HEK293T (cell line): ENCODE measurements at regions not wholly inside any gene's neighbourhood (a gene's known extent, or its start where the extent isn't known, plus 50 kb on each side); places are given as distances from the start of the nearest gene placed in this dataset.

Source experiments
- CTCF ChIA-PET: fragments of 350-600 bp; formaldehyde crosslinking; extraction: SDS; loops from one replicate; lab custom pipeline; 2021; ENCODE audit warnings: antibody characterized with exemption, inconsistent platforms; lab: Yijun Ruan, JAX
- POLR2A ChIA-PET: fragments of 350-600 bp; formaldehyde crosslinking; extraction: SDS; loops from one replicate; lab custom pipeline; 2020; ENCODE audit warnings: antibody characterized with exemption, inconsistent platforms; lab: Yijun Ruan, JAX
- DNase-seq: peaks from one replicate; pipeline ENCODE4 v3.0.0; 2012; ENCODE audit warnings: mixed read lengths; ENCODE audit errors: extremely low spot score
- ARNT ChIP-seq: fragments of 450-650 bp; IDR thresholded peaks from 2 replicates; pipeline ENCODE4 v1.6.1; 2017; ENCODE audit warnings: mild to moderate bottlenecking
- BHLHE40 ChIP-seq: fragments of 450-650 bp; IDR thresholded peaks from 2 replicates; pipeline ENCODE4 v1.6.1; 2016; ENCODE audit warnings: mild to moderate bottlenecking, moderate library complexity, borderline replicate concordance
- CTBP1 ChIP-seq: fragments of 450-650 bp; IDR thresholded peaks from 2 replicates; pipeline ENCODE4 v1.6.1; 2016; ENCODE audit warnings: borderline replicate concordance
- ELF4 ChIP-seq: fragments of 450-650 bp; IDR thresholded peaks from 2 replicates; pipeline ENCODE4 v1.6.1; 2017; ENCODE audit warnings: antibody characterized with exemption
- FOXA1 ChIP-seq: fragments of 450-650 bp; IDR thresholded peaks from 2 replicates; pipeline ENCODE4 v1.6.1; 2016; ENCODE audit warnings: mild to moderate bottlenecking
- FOXK2 ChIP-seq: fragments of 450-650 bp; IDR thresholded peaks from 2 replicates; pipeline ENCODE4 v1.6.1; 2016; ENCODE audit warnings: mild to moderate bottlenecking
- FOXM1 ChIP-seq: fragments of 450-650 bp; IDR thresholded peaks from 2 replicates; pipeline ENCODE4 v1.6.1; 2017; ENCODE audit warnings: mild to moderate bottlenecking, borderline replicate concordance
- HDGF ChIP-seq: fragments of 450-650 bp; IDR thresholded peaks from 2 replicates; pipeline ENCODE4 v1.6.1; 2017; ENCODE audit warnings: antibody characterized with exemption, borderline replicate concordance
- L3MBTL2 ChIP-seq: fragments of 450-650 bp; conservative IDR thresholded peaks from 2 replicates; pipeline ENCODE4 v1.6.1; 2016; ENCODE audit warnings: mild to moderate bottlenecking
- LEF1 ChIP-seq: fragments of 450-650 bp; IDR thresholded peaks from 2 replicates; pipeline ENCODE4 v1.6.1; 2017; ENCODE audit warnings: mild to moderate bottlenecking, borderline replicate concordance
- NFRKB ChIP-seq: fragments of 450-650 bp; IDR thresholded peaks from 2 replicates; pipeline ENCODE4 v1.6.1; 2016; ENCODE audit warnings: mild to moderate bottlenecking, moderate library complexity
- SP1 ChIP-seq: fragments of 450-650 bp; IDR thresholded peaks from 2 replicates; pipeline ENCODE4 v1.6.1; 2017
- SUZ12 ChIP-seq: fragments of 450-650 bp; IDR thresholded peaks from 2 replicates; pipeline ENCODE4 v1.6.1; 2016; ENCODE audit warnings: mild to moderate bottlenecking
- TARDBP ChIP-seq: fragments of 450-650 bp; IDR thresholded peaks from 2 replicates; pipeline ENCODE4 v1.6.1; 2016
- ZNF384 ChIP-seq: fragments of 450-650 bp; IDR thresholded peaks from 2 replicates; pipeline ENCODE4 v1.6.1; 2016
- TF ChIP-seq, protein P1 (sequence below): fragments of 450-650 bp; IDR thresholded peaks from 2 replicates; pipeline ENCODE4 v1.6.1; 2016

DNA sequence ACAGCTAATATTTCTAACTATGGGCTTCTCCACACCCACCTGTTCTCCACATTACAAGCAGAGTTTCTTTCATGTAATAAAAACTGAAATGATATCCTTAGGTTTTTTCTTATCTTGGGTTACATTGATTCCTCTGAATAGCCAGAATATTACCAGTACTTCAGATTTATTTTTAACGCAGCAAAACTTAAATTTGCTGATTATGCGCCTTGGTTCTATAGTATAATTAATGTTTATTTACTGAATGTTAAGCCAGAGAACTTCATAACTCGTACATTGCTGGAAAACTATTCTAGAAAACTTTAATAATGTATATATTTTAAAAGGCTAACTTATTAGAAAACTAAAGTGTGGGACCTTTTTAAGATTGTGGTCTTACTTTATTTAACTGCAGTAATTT lies 577.2 kb downstream of the PRKD1 start:
- DNase-seq: no peak
- POLR2A ChIA-PET: no interaction called here
- CTCF ChIA-PET: no interaction called here
- no peak for TF ChIP-seq FOXM1
- no peak for TF ChIP-seq HDGF
- no peak for TF ChIP-seq FOXK2
- TF ChIP-seq, protein P1, sequence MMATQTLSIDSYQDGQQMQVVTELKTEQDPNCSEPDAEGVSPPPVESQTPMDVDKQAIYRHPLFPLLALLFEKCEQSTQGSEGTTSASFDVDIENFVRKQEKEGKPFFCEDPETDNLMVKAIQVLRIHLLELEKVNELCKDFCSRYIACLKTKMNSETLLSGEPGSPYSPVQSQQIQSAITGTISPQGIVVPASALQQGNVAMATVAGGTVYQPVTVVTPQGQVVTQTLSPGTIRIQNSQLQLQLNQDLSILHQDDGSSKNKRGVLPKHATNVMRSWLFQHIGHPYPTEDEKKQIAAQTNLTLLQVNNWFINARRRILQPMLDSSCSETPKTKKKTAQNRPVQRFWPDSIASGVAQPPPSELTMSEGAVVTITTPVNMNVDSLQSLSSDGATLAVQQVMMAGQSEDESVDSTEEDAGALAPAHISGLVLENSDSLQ: no peak
- TF ChIP-seq FOXA1: no peak
- no peak for TF ChIP-seq BHLHE40
- no peak for TF ChIP-seq L3MBTL2
- TF ChIP-seq CTBP1: no peak
- TF ChIP-seq LEF1: no peak
- no peak for TF ChIP-seq ARNT
- no peak for TF ChIP-seq TARDBP
- TF ChIP-seq ELF4: no peak
- TF ChIP-seq SP1: no peak
- no peak for TF ChIP-seq SUZ12
- no peak for TF ChIP-seq ZNF384
- TF ChIP-seq NFRKB: no peak

GRCh38 chr14:29351996-29352705 lies 575.5 kb downstream of the PRKD1 start:
- TF ChIP-seq TARDBP (no peak), HDGF (no peak), SP1 (no peak), FOXM1 (no peak), CTBP1 (no peak), FOXK2 (no peak), NFRKB (no peak), FOXA1 (no peak), LEF1 (no peak), BHLHE40 (no peak), SUZ12 (no peak), ARNT (no peak), ZNF384 (no peak), ELF4 (no peak), L3MBTL2 (no peak)
- TF ChIP-seq, protein P1: no peak
- POLR2A ChIA-PET: no interaction called here
- DNase-seq: no peak
- CTCF ChIA-PET: no interaction called here

DNA sequence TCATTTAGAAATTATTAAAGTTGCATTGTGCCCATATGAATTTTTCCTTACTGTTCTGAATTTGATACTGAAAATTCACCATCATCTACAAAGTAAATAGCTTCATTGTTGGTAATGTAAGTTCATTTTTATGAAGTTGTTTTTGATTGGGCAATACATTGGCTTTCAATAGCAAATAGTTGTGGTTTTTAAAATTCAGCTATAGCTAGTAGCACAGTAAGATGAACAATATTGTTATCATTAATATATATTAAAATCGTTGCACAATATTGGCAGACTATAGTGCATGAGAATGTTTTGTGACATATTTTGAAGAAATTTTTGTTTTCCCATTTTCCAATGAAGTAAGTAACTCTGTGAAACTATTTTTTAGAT lies 575.0 kb downstream of the PRKD1 start:
- POLR2A ChIA-PET: no interaction called here
- CTCF ChIA-PET: no interaction called here
- no peak for DNase-seq
- TF ChIP-seq CTBP1: no peak
- no peak for TF ChIP-seq SP1
- no peak for TF ChIP-seq ZNF384
- TF ChIP-seq FOXA1: no peak
- TF ChIP-seq ELF4: no peak
- no peak for TF ChIP-seq ARNT
- no peak for TF ChIP-seq SUZ12
- TF ChIP-seq NFRKB: no peak
- no peak for TF ChIP-seq FOXM1
- TF ChIP-seq TARDBP: no peak
- no peak for TF ChIP-seq FOXK2
- no peak for TF ChIP-seq LEF1
- TF ChIP-seq, protein P1: no peak
- no peak for TF ChIP-seq L3MBTL2
- no peak for TF ChIP-seq HDGF
- no peak for TF ChIP-seq BHLHE40

DNA sequence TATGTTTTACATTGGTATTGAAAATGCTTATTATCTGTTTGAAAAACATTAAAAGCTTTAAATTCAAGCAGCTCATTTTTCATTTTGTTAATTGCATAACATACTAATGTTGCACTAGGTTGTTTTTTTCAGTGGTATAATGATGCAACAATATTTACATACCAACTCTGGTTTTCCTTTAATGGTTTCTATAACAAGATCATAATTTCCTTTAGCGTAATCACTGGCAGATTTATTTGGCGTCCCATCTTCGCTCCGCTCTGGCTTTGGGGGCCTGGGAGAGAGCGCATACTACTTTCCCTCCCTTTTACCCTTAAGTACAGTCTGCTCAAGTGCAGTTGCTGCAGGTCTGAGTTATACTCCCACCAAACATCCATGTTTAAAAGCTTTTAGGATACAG lies 574.1 kb downstream of the PRKD1 start:
- TF ChIP-seq NFRKB (no peak), FOXK2 (no peak), SP1 (no peak), BHLHE40 (no peak)
- CTCF ChIA-PET: no interaction called here

DNA sequence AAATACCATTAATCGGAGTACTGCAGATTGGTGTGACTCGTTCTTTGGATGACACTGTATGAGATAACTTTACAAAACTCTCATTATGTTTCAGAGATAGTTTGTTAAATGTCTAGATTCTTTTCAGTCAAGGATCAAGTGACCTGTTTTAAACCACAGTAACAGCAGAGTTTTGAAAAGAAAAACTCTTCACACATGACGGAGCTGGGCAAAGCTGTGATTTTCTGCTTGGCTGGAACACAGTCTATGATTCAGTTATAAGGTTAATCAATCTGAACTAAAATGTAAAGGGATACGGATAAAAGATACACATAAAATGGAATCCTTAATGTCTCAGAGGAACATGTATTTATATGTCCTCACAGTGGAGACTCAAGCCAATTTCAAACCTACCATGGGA lies 573.2 kb downstream of the PRKD1 start:
- ChIA-PET CTCF (no interaction called here), POLR2A (no interaction called here)
- TF ChIP-seq TARDBP (no peak), FOXA1 (no peak), SP1 (no peak), L3MBTL2 (no peak), ZNF384 (no peak), LEF1 (no peak)

More for the DNA sequence above, 574.1 kb downstream of the PRKD1 start:
- no peak for DNase-seq
- POLR2A ChIA-PET: no interaction called here

DNA sequence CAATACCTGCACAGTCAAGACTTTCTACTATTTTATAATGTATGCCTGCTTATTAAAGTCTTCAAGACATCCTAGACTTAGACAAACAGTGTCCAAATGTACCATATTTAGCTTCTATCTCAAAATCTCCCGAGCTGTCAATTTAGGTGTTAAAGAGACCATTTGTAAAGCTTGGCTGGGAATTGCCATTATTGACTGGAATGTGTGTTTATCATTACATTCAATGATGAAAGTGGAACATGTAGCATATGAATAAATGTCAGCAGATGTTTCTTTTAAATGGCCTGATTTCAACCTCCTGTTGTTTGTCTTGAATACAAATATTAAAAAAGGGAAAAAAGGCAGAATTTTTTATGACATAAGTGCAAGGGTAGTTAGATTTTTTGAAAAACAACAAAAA lies 572.3 kb downstream of the PRKD1 start:
- ChIA-PET POLR2A (no interaction called here), CTCF (no interaction called here)
- TF ChIP-seq SP1 (no peak), FOXA1 (no peak), BHLHE40 (no peak), LEF1 (no peak), SUZ12 (no peak), ELF4 (no peak), TARDBP (no peak), CTBP1 (no peak), FOXM1 (no peak), FOXK2 (no peak), HDGF (no peak)
- TF ChIP-seq, protein P1: no peak
- DNase-seq: no peak

More for the DNA sequence above, 573.2 kb downstream of the PRKD1 start:
- no peak for DNase-seq
